H1 (cell line): ENCODE measurements at regions not wholly inside any gene's neighbourhood (a gene's known extent, or its start where the extent isn't known, plus 50 kb on each side); places are given as distances from the start of the nearest gene placed in this dataset.

Source experiments
- CTCF ChIA-PET: fragments of 300-600 bp; sonication (Branson Sonifier 250); formaldehyde crosslinking; loops from one replicate; lab custom pipeline; 2021; ENCODE audit not compliant: partially characterized antibody; lab: Charles Lee
- POLR2A ChIA-PET: fragments of 300-600 bp; sonication (Branson Sonifier 250); formaldehyde crosslinking; loops from one replicate; lab custom pipeline; 2021; ENCODE audit warnings: inconsistent platforms; ENCODE audit not compliant: partially characterized antibody; lab: Charles Lee
- DNase-seq, 2 experiments: peaks; one replicate each; pipeline versions ENCODE4 v3.0.0 to v3.0.0-alpha.2; 2010 to 2022; ENCODE audit warnings: low spot score in 2 of 2, low read depth in 1 of 2, mixed read lengths in 1 of 2
- FAIRE-seq: peaks from 2 replicates; lab custom pipeline; 2011; peaks lifted over from hg19 to GRCh38; lab: Jason Lieb, UNC
- H2AFZ ChIP-seq: 2 replicates; pipeline ENCODE4 v1.8.1; 2012; ENCODE audit warnings: low read length, inconsistent platforms
- H2AK5ac ChIP-seq: 2 replicates; pipeline ENCODE4 v1.6.1; 2013; ENCODE audit warnings: low read depth, low read length
- H2BK120ac ChIP-seq: replicated peaks from 2 replicates; pipeline ENCODE3; 2013; ENCODE audit warnings: low read depth, low read length, inconsistent platforms
- H2BK12ac ChIP-seq: 2 replicates; pipeline ENCODE4 v1.6.1; 2013; ENCODE audit warnings: low read depth, low read length
- H2BK15ac ChIP-seq: 2 replicates; pipeline ENCODE4 v1.6.1; 2013; ENCODE audit warnings: low read length
- H2BK20ac ChIP-seq: 2 replicates; pipeline ENCODE4 v1.6.1; 2013; ENCODE audit warnings: low read length
- H2BK5ac ChIP-seq: 2 replicates; pipeline ENCODE4 v1.6.1; 2013; ENCODE audit warnings: low read depth, low read length
- H3K14ac ChIP-seq: 2 replicates; pipeline ENCODE4 v1.6.1; 2013; ENCODE audit warnings: inconsistent platforms; ENCODE audit not compliant: insufficient read length
- H3K18ac ChIP-seq: 2 replicates; pipeline ENCODE4 v1.6.1; 2013; ENCODE audit warnings: low read length; ENCODE audit errors: extremely low read depth
- H3K23ac ChIP-seq: 2 replicates; pipeline ENCODE4 v1.6.1; 2013; ENCODE audit warnings: inconsistent platforms; ENCODE audit not compliant: insufficient read length
- H3K23me2 ChIP-seq: 2 replicates; pipeline ENCODE4 v1.6.1; 2013; ENCODE audit warnings: low read depth, low read length
- H3K27ac ChIP-seq: 2 replicates; pipeline ENCODE4 v1.6.1; 2011; ENCODE audit warnings: low read depth, low read length, inconsistent platforms
- H3K27me3 ChIP-seq, 4 experiments: replicated peaks in 1 of 4; 1 replicate in 1 of 4; 2 replicates in 3 of 4; pipeline versions ENCODE4 v1.6.1 to v1.8.1; 2011 to 2013; ENCODE audit warnings: low read length in 3 of 4, mild to moderate bottlenecking in 3 of 4, inconsistent platforms in 2 of 4, mixed read lengths in 2 of 4, moderate library complexity in 1 of 4; ENCODE audit not compliant: control insufficient read depth in 3 of 4, insufficient read depth in 3 of 4; ENCODE audit errors: extremely low read depth in 1 of 4
- H3K36me3 ChIP-seq, 4 experiments: 2 replicates each; pipeline versions ENCODE4 v1.6.1 to v1.8.1; 2011 to 2013; ENCODE audit warnings: mild to moderate bottlenecking in 4 of 4, low read length in 3 of 4, moderate library complexity in 2 of 4, control low read depth in 1 of 4, inconsistent platforms in 1 of 4; ENCODE audit not compliant: insufficient read depth in 4 of 4, control insufficient read depth in 2 of 4
- H3K4ac ChIP-seq: replicated peaks from 2 replicates; pipeline ENCODE3; 2013; ENCODE audit warnings: low read length, low read depth, mixed read lengths, inconsistent platforms; ENCODE audit not compliant: insufficient read length
- H3K4me1 ChIP-seq, 4 experiments: replicated peaks in 1 of 4; 1 replicate in 1 of 4; 2 replicates in 3 of 4; pipeline versions ENCODE4 v1.6.1 to v1.8.1; 2011 to 2013; ENCODE audit warnings: low read length in 3 of 4, inconsistent platforms in 2 of 4, mixed read lengths in 1 of 4; ENCODE audit not compliant: insufficient read depth in 4 of 4, control insufficient read depth in 3 of 4
- H3K4me2 ChIP-seq, 2 experiments: 2 replicates each; pipeline versions ENCODE4 v1.6.1 to v1.8.1; 2011 to 2013; ENCODE audit warnings: low read depth in 2 of 2, low read length in 2 of 2, control low read depth in 1 of 2, inconsistent platforms in 1 of 2, mild to moderate bottlenecking in 1 of 2; ENCODE audit not compliant: insufficient read depth in 1 of 2
- H3K4me3 ChIP-seq, 4 experiments: fragments of 200-600, 300-600 bp in 1 of 4; sonication (generic), shearing (Covaris generic), sonication (Bioruptor Twin) in 1 of 4; 2 replicates each; pipeline versions ENCODE4 v1.5.1 to v1.8.1; 2011 to 2016; ENCODE audit warnings: low read length in 4 of 4, low read depth in 3 of 4, control low read depth in 2 of 4, inconsistent platforms in 2 of 4, mild to moderate bottlenecking in 2 of 4, mixed read lengths in 1 of 4, moderate library complexity in 1 of 4; ENCODE audit not compliant: insufficient read depth in 2 of 4; ENCODE audit errors: extremely low read depth in 1 of 4
- H3K56ac ChIP-seq: replicated peaks from 2 replicates; pipeline ENCODE3; 2013; ENCODE audit warnings: low read depth, mild to moderate bottlenecking, mixed read lengths, low read length, inconsistent platforms; ENCODE audit not compliant: insufficient read length
- H3K79me1 ChIP-seq: 2 replicates; pipeline ENCODE4 v1.6.1; 2013; ENCODE audit warnings: low read depth, low read length, control low read depth
- H3K79me2 ChIP-seq, 2 experiments: 2 replicates each; pipeline versions ENCODE4 v1.6.1 to v1.8.1; 2012 to 2013; ENCODE audit warnings: low read length in 2 of 2, mild to moderate bottlenecking in 2 of 2, inconsistent platforms in 1 of 2; ENCODE audit not compliant: insufficient read depth in 2 of 2, control insufficient read depth in 1 of 2
- H3K9ac ChIP-seq, 4 experiments: replicated peaks in 1 of 4; 1 replicate in 1 of 4; 2 replicates in 3 of 4; pipeline versions ENCODE4 v1.6.1 to v1.8.1; 2011 to 2013; ENCODE audit warnings: low read depth in 3 of 4, low read length in 3 of 4, control low read depth in 2 of 4, mild to moderate bottlenecking in 2 of 4, moderate library complexity in 2 of 4, inconsistent platforms in 1 of 4; ENCODE audit errors: extremely low read depth in 1 of 4
- H3K9me3 ChIP-seq, 2 experiments: 2 replicates each; pipeline versions ENCODE4 v1.6.1 to v1.8.1; 2012 to 2013; ENCODE audit warnings: mild to moderate bottlenecking in 2 of 2, moderate library complexity in 2 of 2, control low read depth in 1 of 2, inconsistent platforms in 1 of 2, low read depth in 1 of 2, low read length in 1 of 2, mixed read lengths in 1 of 2; ENCODE audit not compliant: insufficient read depth in 2 of 2
- H4K20me1 ChIP-seq, 2 experiments: replicated peaks in 1 of 2; 2 replicates each; pipeline versions ENCODE3 to v1.8.1; 2011 to 2013; ENCODE audit warnings: inconsistent platforms in 2 of 2, low read length in 2 of 2, mild to moderate bottlenecking in 1 of 2; ENCODE audit not compliant: insufficient read depth in 2 of 2, control insufficient read depth in 1 of 2
- H4K5ac ChIP-seq: 2 replicates; pipeline ENCODE4 v1.6.1; 2013; ENCODE audit warnings: low read length, low read depth, mixed read lengths, inconsistent platforms; ENCODE audit not compliant: insufficient read length
- H4K8ac ChIP-seq: 2 replicates; pipeline ENCODE4 v1.8.0; 2013; ENCODE audit warnings: mild to moderate bottlenecking, moderate library complexity, low read length, inconsistent platforms; ENCODE audit not compliant: insufficient read depth; ENCODE audit errors: extremely low read depth
- H4K91ac ChIP-seq: replicated peaks from 2 replicates; pipeline ENCODE3; 2013; ENCODE audit warnings: low read length, mixed read lengths, inconsistent platforms; ENCODE audit not compliant: insufficient read length
- EP300 ChIP-seq, 2 experiments: IDR thresholded peaks; 1 replicate in 1 of 2; 2 replicates in 1 of 2; pipeline ENCODE4 v1.6.1; 2011 to 2012; ENCODE audit warnings: low read depth in 2 of 2, low read length in 2 of 2, mild to moderate bottlenecking in 2 of 2, borderline replicate concordance in 1 of 2, inconsistent platforms in 1 of 2, moderate library complexity in 1 of 2
- HDAC2 ChIP-seq, 2 experiments: fragments of 300-600 bp in 1 of 2; sonication (generic) in 1 of 2; IDR thresholded peaks; 2 replicates each; pipeline ENCODE4 v1.6.1; 2011 to 2012; ENCODE audit warnings: low read depth in 2 of 2, low read length in 2 of 2, mild to moderate bottlenecking in 2 of 2, moderate library complexity in 2 of 2, borderline replicate concordance in 1 of 2, inconsistent platforms in 1 of 2
- JUND ChIP-seq: IDR thresholded peaks from 2 replicates; pipeline ENCODE4 v1.6.1; 2011; ENCODE audit warnings: mild to moderate bottlenecking, improper control_type of control experiment, low read length
- TBP ChIP-seq: IDR thresholded peaks from 2 replicates; pipeline ENCODE4 v1.6.1; 2011; ENCODE audit warnings: low read depth, low read length, improper control_type of control experiment
- TCF12 ChIP-seq: IDR thresholded peaks from 2 replicates; pipeline ENCODE4 v1.6.1; 2011; ENCODE audit warnings: low read depth, mild to moderate bottlenecking, low read length
- WGBS, 2 experiments: shearing (Covaris generic) in 1 of 2; methylation state at CpG; one replicate each; pipeline versions ENCODE4 v1.1.6 to v1.1.7; 2013 to 2015; ENCODE audit warnings: low lambda C conversion rate in 2 of 2, mixed read lengths in 2 of 2, inconsistent platforms in 1 of 2, low coverage in 1 of 2, missing lambda C conversion rate in 1 of 2; ENCODE audit not compliant: insufficient replicate concordance in 2 of 2, insufficient coverage in 1 of 2, insufficient read length in 1 of 2; ENCODE audit errors: extremely low coverage in 1 of 2, missing lambda C conversion rate in 1 of 2; 5-methylcytosine and 5-hydroxymethylcytosine counted together

GRCh38 chr14:65335411-65335947 lies 77.1 kb upstream of the FUT8 start:
- H4K20me1 ChIP-seq, result no peaks in the 10 kb centered on the region
- H4K91ac ChIP-seq, result no peak overlapping the region
- H2AK5ac ChIP-seq, result no peak overlapping the region; the same call in 1 of the 2 replicates
- WGBS, 2 experiments, result 92% methylated on average over 4 of the region's 4 CpGs; no CpG with 5 or more reads in 1 of the 2 experiments
- no peak for DNase-seq
- H3K4me1 ChIP-seq, result peaks cover 2 to 21% (median 11%) of the 10 kb centered on the region in 4 experiments; a peak in 5 of 7 replicates
- H2AFZ ChIP-seq, result no peak overlapping the region
- H3K23ac ChIP-seq, result no peak overlapping the region
- H3K36me3 ChIP-seq, result peaks cover 0 to 2% (median 0%) of the 10 kb centered on the region in 4 experiments; a peak in 1 of 8 replicates
- H3K14ac ChIP-seq, result no peak overlapping the region
- ChIA-PET CTCF (interaction anchor here (0.6 to 2.0 kb wide), 4 partner anchors 14 to 109 kb away, joined by 3 to 6 read pairs (median 4); no protein-coding TSS in a partner anchor), POLR2A (interaction anchor here (0.7 to 1.0 kb wide), 3 partner anchors 15 to 233 kb away, joined by 3 read pairs; no protein-coding TSS in a partner anchor)
- H2BK5ac ChIP-seq, result no peak overlapping the region
- no peak overlapping the region for H3K18ac ChIP-seq
- peaks cover 12 to 53% (median 34%) of the 10 kb centered on the region in 4 experiments for H3K27me3 ChIP-seq
- no peaks in the 10 kb centered on the region for H3K79me2 ChIP-seq
- H2BK20ac ChIP-seq, result no peak overlapping the region
- peak overlapping the region in 1 of 4 experiments; percentile 48; a peak in 2 of 8 replicates for H3K4me3 ChIP-seq
- no peak overlapping the region for H2BK120ac ChIP-seq
- no peaks in the 10 kb centered on the region for H3K79me1 ChIP-seq
- no peak overlapping the region for H3K56ac ChIP-seq
- H2BK15ac ChIP-seq, result no peak overlapping the region
- no peak overlapping the region for H2BK12ac ChIP-seq
- peak overlapping the region; percentile 64 to 97 for H3K4me2 ChIP-seq
- no peak overlapping the region for H4K5ac ChIP-seq
- peaks cover 2% of the 10 kb centered on the region; the same call in 1 of the 2 replicates for H3K23me2 ChIP-seq
- FAIRE-seq, result no peak
- H3K9me3 ChIP-seq, result no peaks in the 10 kb centered on the region
- H3K9ac ChIP-seq, result 0 out of 7 replicates have a peak overlapping the region, but pooled peaks of 1 of the 4 experiments have one; percentile 43
- H3K4ac ChIP-seq, result no peak overlapping the region
- H4K8ac ChIP-seq, result no peak overlapping the region
- H3K27ac ChIP-seq, result no peak overlapping the region
- TF ChIP-seq EP300 (IDR thresholded peaks at IDR 0.05; ENCODE audit: borderline replicate concordance in 1 of 2, low read depth in 2 of 2, low read length in 2 of 2) (no peak), JUND (no peak), HDAC2 (IDR thresholded peaks at IDR 0.05; ENCODE audit: borderline replicate concordance in 1 of 2, low read depth in 2 of 2, low read length in 2 of 2) (no peak), TCF12 (no peak), TBP (no peak)
